ENCODE measurements at regions not wholly inside any gene's neighbourhood (a gene's known extent, or its start where the extent isn't known, plus 50 kb on each side); places are given as distances from the start of the nearest gene placed in this dataset.

DNA sequence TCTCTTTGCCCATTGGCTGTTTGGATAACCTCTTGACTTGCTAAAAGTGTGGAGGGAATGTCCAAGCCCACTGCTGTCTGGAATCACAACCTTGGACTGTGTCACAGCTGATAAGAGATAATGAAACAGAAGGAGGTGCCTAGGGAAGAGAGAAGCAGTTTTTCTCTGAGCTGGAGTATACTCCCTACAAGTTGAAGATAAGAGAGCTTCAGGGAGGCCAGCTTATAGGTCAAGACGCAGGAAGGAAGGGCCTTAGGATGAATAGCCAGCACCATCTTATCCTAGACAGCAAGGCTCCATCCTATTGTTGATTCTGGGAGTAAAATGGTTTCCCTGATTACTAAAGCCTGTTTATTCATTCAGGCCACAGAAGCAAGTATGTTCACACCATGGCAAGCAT is 244.7 kb downstream of the NPR3 start:
- Histone ChIP-seq H3K27me3 (replicated peaks; ENCODE audit: insufficient read depth) (no peaks in the 10 kb centered on the region), H3K36me3 (no peaks in the 10 kb centered on the region), H3K27ac (no peak overlapping the region), H3K9me3 (no peaks in the 10 kb centered on the region), H3K4me1 (replicated peaks) (no peaks in the 10 kb centered on the region), H3K4me3 (no peak overlapping the region)
- DNase-seq (ENCODE audit: low spot score), result no peak
- intact Hi-C loops (cut with DNase I), result no loop called here
- TF ChIP-seq CTCF (IDR thresholded peaks at IDR 0.05) (no peak), POLR2A (IDR thresholded peaks at IDR 0.05) (no peak), POLR2AphosphoS5 (IDR thresholded peaks at IDR 0.05) (no peak)
- 78% methylated on average over 1 of the region's 1 CpG for WGBS

DNA sequence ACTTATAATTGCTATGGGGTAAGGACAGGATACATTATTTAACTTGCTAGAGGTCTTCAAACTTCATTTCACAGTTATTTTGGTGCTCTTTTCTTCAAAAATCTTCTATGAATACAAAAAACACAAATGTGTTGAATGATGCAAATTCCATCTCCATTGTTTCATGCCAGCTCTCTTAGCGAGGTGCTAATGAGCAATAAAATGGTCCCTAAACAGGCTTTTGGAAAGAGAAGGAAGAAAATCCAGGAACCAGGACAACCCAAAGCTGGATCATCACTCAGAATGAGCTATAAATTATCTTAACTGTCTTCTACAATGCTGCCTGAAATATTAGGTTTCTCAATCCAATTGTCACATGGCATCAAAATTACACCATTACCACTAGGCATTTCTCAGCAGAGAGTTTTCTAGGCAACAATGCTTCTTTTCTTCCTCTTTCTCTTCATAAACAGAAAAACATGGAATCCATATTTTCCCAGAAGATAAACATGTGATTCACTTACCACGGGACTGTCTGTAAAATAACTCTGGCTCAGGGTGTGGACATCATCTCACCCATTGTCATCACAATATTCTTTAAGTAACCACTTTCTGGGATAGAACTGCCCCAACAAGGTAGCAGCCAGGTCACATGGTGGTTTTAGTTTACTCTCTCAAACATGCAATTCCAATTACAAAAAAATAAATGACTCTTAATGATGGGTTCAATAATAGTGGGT is 249.4 kb downstream of the NPR3 start:
- intact Hi-C loops (cut with DNase I), result no loop called here
- WGBS, result 56% methylated on average over 2 of the region's 2 CpGs
- H3K36me3 ChIP-seq, result no peaks in the 10 kb centered on the region
- TF ChIP-seq POLR2AphosphoS5 (IDR thresholded peaks at IDR 0.05) (no peak), POLR2A (IDR thresholded peaks at IDR 0.05) (no peak), CTCF (IDR thresholded peaks at IDR 0.05) (no peak)
- DNase-seq (ENCODE audit: low spot score), result no peak
- H3K27me3 ChIP-seq (replicated peaks; ENCODE audit: insufficient read depth), result no peaks in the 10 kb centered on the region
- no peak overlapping the region for H3K27ac ChIP-seq
- no peaks in the 10 kb centered on the region for H3K9me3 ChIP-seq
- H3K4me1 ChIP-seq (replicated peaks), result no peaks in the 10 kb centered on the region
- no peak overlapping the region for H3K4me3 ChIP-seq

- H3K36me3 ChIP-seq, result no peaks in the 10 kb centered on the region
- H3K4me1 ChIP-seq (replicated peaks), result no peaks in the 10 kb centered on the region
- no peak for DNase-seq (ENCODE audit: low spot score)
- no peaks in the 10 kb centered on the region for H3K27me3 ChIP-seq (replicated peaks; ENCODE audit: insufficient read depth)
- H3K27ac ChIP-seq, result no peak overlapping the region
- intact Hi-C loops (cut with DNase I), result no loop called here
- WGBS, result 21% methylated on average over 1 of the region's 1 CpG
- no peak overlapping the region for H3K4me3 ChIP-seq
- H3K9me3 ChIP-seq, result no peaks in the 10 kb centered on the region
- no peak for TF ChIP-seq POLR2A (IDR thresholded peaks at IDR 0.05)
- no peak for TF ChIP-seq POLR2AphosphoS5 (IDR thresholded peaks at IDR 0.05)
- TF ChIP-seq CTCF (IDR thresholded peaks at IDR 0.05), result no peak
These were observed 249.9 kb downstream of the NPR3 start for GRCh38 chr5:32961059-32961415.

GRCh38 chr5:32964261-32964660 is 253.1 kb downstream of the NPR3 start:
- intact Hi-C loops (cut with DNase I), result no loop called here
- WGBS, result 65% methylated on average over 3 of the region's 3 CpGs
- DNase-seq (ENCODE audit: low spot score), result no peak
- Histone ChIP-seq H3K4me3 (no peak overlapping the region), H3K4me1 (replicated peaks) (no peaks in the 10 kb centered on the region), H3K27me3 (replicated peaks; ENCODE audit: insufficient read depth) (no peaks in the 10 kb centered on the region), H3K9me3 (no peaks in the 10 kb centered on the region), H3K27ac (no peak overlapping the region), H3K36me3 (no peaks in the 10 kb centered on the region)
- TF ChIP-seq POLR2A (IDR thresholded peaks at IDR 0.05) (no peak), CTCF (IDR thresholded peaks at IDR 0.05) (no peak), POLR2AphosphoS5 (IDR thresholded peaks at IDR 0.05) (no peak)

DNA sequence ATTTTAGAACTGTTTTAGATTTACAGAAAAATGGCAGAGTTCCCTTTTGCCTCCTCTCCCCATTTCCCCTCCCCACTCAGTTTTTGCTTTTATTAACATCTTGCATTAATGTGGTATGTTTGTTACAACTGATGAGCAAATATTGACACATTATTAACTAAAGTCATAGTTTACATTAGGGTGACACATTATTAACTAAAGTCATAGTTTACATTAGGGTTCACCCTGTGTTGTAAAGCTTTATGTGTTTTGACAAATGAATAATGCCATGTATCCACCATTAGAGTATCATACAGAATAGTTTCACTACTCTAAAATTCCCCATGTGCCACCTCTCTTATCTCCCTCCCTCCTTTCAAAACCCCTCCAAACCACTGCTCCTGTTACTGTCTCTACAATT is 262.5 kb downstream of the NPR3 start:
- no peaks in the 10 kb centered on the region for H3K27me3 ChIP-seq (replicated peaks; ENCODE audit: insufficient read depth)
- intact Hi-C loops (cut with DNase I), result no loop called here
- no peak for DNase-seq (ENCODE audit: low spot score)
- H3K9me3 ChIP-seq, result no peaks in the 10 kb centered on the region
- no peak overlapping the region for H3K27ac ChIP-seq
- no peaks in the 10 kb centered on the region for H3K36me3 ChIP-seq
- no peaks in the 10 kb centered on the region for H3K4me1 ChIP-seq (replicated peaks)
- TF ChIP-seq POLR2A (IDR thresholded peaks at IDR 0.05), result no peak
- no peak overlapping the region for H3K4me3 ChIP-seq
